ENCODE measurements at regions not wholly inside any gene's neighbourhood (a gene's known extent, or its start where the extent isn't known, plus 50 kb on each side); places are given as distances from the start of the nearest gene placed in this dataset.

- Histone ChIP-seq H3K36me3 (ENCODE audit: insufficient read depth in 1 of 2, low read depth in 1 of 2) (no peaks in the 10 kb centered on the region), H3K9me3 (no peaks in the 10 kb centered on the region), H3K27ac (no peak overlapping the region), H3K27me3 (ENCODE audit: insufficient read depth in 3 of 3, low read length in 2 of 3) (no peaks in the 10 kb centered on the region), H3K4me3 (peak overlapping the region; percentile 54), H3K4me1 (no peaks in the 10 kb centered on the region)
- ATAC-seq, result no peak
- DNase-seq, result no peak
- TF ChIP-seq CTCF (IDR thresholded peaks at IDR 0.05), result no peak
- WGBS, 3 donors, result 61 to 74% (median 67%) methylated on average over 22 to 23 of the region's 23 CpGs
- intact Hi-C loops (cut with DNase I), result loop anchor here (2.0 to 10.0 kb wide), 3 partner anchors 533 to 696 kb away; no protein-coding TSS in a partner anchor
These were observed 182.2 kb downstream of the SMAD2 start for GRCh38 chr18:47748093-47748796.

- intact Hi-C loops (cut with DNase I), result loop anchor here (5.0 to 10.0 kb wide), 2 partner anchors 533 to 695 kb away; no protein-coding TSS in a partner anchor
These were observed 183.1 kb downstream of the SMAD2 start for GRCh38 chr18:47747260-47747795.

GRCh38 chr18:47746615-47747014 lies 183.8 kb downstream of the SMAD2 start:
- no peaks in the 10 kb centered on the region for H3K9me3 ChIP-seq
- H3K27me3 ChIP-seq (ENCODE audit: insufficient read depth in 3 of 3, low read length in 2 of 3), result no peaks in the 10 kb centered on the region
- no peaks in the 10 kb centered on the region for H3K4me1 ChIP-seq
- ATAC-seq, result no peak
- DNase-seq, result no peak
- intact Hi-C loops (cut with DNase I), result loop anchor here (5.0 to 10.0 kb wide), 2 partner anchors 532 to 694 kb away; no protein-coding TSS in a partner anchor
- no peak overlapping the region for H3K4me3 ChIP-seq
- no peak overlapping the region for H3K27ac ChIP-seq
- TF ChIP-seq CTCF (IDR thresholded peaks at IDR 0.05), result no peak
- 88 to 92% (median 89%) methylated on average over 4 of the region's 4 CpGs for WGBS, 3 donors
- no peaks in the 10 kb centered on the region for H3K36me3 ChIP-seq (ENCODE audit: insufficient read depth in 1 of 2, low read depth in 1 of 2)

More at GRCh38 chr18:47747260-47747795, 183.1 kb downstream of the SMAD2 start:
- DNase-seq (no peak), ATAC-seq (no peak)
- H3K9me3 ChIP-seq, result no peaks in the 10 kb centered on the region
- H3K27ac ChIP-seq, result no peak overlapping the region
- whole genome bisulfite sequencing, 3 donors, result 85 to 89% (median 87%) methylated on average over 12 of the region's 12 CpGs
- no peak for TF ChIP-seq CTCF (IDR thresholded peaks at IDR 0.05)
- H3K4me3 ChIP-seq, result no peak overlapping the region
- no peaks in the 10 kb centered on the region for H3K4me1 ChIP-seq
- no peaks in the 10 kb centered on the region for H3K36me3 ChIP-seq (ENCODE audit: insufficient read depth in 1 of 2, low read depth in 1 of 2)
- H3K27me3 ChIP-seq (ENCODE audit: insufficient read depth in 3 of 3, low read length in 2 of 3), result no peaks in the 10 kb centered on the region

GRCh38 chr18:47745227-47745626 lies 185.2 kb downstream of the SMAD2 start:
- no peaks in the 10 kb centered on the region for H3K9me3 ChIP-seq
- no peaks in the 10 kb centered on the region for H3K36me3 ChIP-seq (ENCODE audit: insufficient read depth in 1 of 2, low read depth in 1 of 2)
- H3K4me1 ChIP-seq, result no peaks in the 10 kb centered on the region
- ATAC-seq, result no peak
- H3K4me3 ChIP-seq, result no peak overlapping the region
- TF ChIP-seq CTCF (IDR thresholded peaks at IDR 0.05), result no peak
- no peak for DNase-seq
- intact Hi-C loops (cut with DNase I), result loop anchor here (5.0 to 10.0 kb wide), 2 partner anchors 530 to 693 kb away; no protein-coding TSS in a partner anchor
- H3K27ac ChIP-seq, result no peak overlapping the region
- no peaks in the 10 kb centered on the region for H3K27me3 ChIP-seq (ENCODE audit: insufficient read depth in 3 of 3, low read length in 2 of 3)
- WGBS, 3 donors, result 80 to 90% (median 85%) methylated on average over 4 of the region's 4 CpGs

All from psoas muscle (tissue), 7 donors.